HepG2 (cell line): ENCODE measurements at regions not wholly inside any gene's neighbourhood (a gene's known extent, or its start where the extent isn't known, plus 50 kb on each side); places are given as distances from the start of the nearest gene placed in this dataset.
"Not testable (repeated sequence)": the region's sequence is repeated elsewhere in the genome, so short reads cannot be mapped to it uniquely, and the experiment has no call there.

Source experiments
- ATAC-seq: fragments of 200-7000 bp; cut with Tn5 transposase; 3 replicates; pipeline ENCODE4 v1.9.1; 2020; ENCODE audit warnings: mild to moderate bottlenecking, moderate library complexity
- BruUV-seq: library from RNA; stranded (reverse); fragments of 400-500 nt; replicated peaks from 2 replicates; lab custom pipeline; 2021; lab: Mats Ljungman, UMichigan
- CTCF ChIA-PET: fragments of 300-600 bp; formaldehyde crosslinking; extraction: SDS; loops from one replicate; lab custom pipeline; 2021; ENCODE audit warnings: low total read pairs, inconsistent platforms, low intra/inter-chr PET ratio; lab: Yijun Ruan, JAX
- POLR2A ChIA-PET: fragments of 350-600 bp; sonication (Branson Sonifier 250); formaldehyde crosslinking; loops from one replicate; lab custom pipeline; 2020; ENCODE audit warnings: antibody characterized with exemption, inconsistent platforms; lab: Yijun Ruan, JAX
- DNase-seq: peaks from one replicate; pipeline ENCODE4 v3.0.0-alpha.2; 2015; ENCODE audit warnings: low spot score
- FAIRE-seq: peaks from 3 replicates; lab custom pipeline; 2011; peaks lifted over from hg19 to GRCh38; lab: Jason Lieb, UNC
- H2AFZ ChIP-seq: one replicate; pipeline ENCODE4 v1.6.1; 2011; ENCODE audit warnings: low read length, inconsistent platforms
- H3K27ac ChIP-seq: fragments of 300-600 bp; 3 replicates; pipeline ENCODE4 v1.8.0; 2011; ENCODE audit warnings: mixed run types, mild to moderate bottlenecking, mixed read lengths, low read length, inconsistent platforms; ENCODE audit not compliant: insufficient read depth; ENCODE audit errors: extremely low read length
- H3K27me3 ChIP-seq, 2 experiments: fragments of 200-600 bp in 1 of 2; 2 replicates in 1 of 2; 3 replicates in 1 of 2; pipeline versions ENCODE4 v1.6.0 to v1.8.0; 2011; ENCODE audit warnings: low read length in 2 of 2, mild to moderate bottlenecking in 2 of 2, moderate library complexity in 2 of 2, inconsistent platforms in 1 of 2; ENCODE audit not compliant: insufficient read depth in 2 of 2, control insufficient read depth in 1 of 2
- H3K36me3 ChIP-seq, 2 experiments: fragments of 200-600 bp in 1 of 2; replicated peaks in 1 of 2; 2 replicates in 1 of 2; 3 replicates in 1 of 2; pipeline versions ENCODE4 v1.5.1 to v1.8.0; 2011; ENCODE audit warnings: low read length in 2 of 2, inconsistent platforms in 1 of 2; ENCODE audit not compliant: insufficient read depth in 2 of 2, control insufficient read depth in 1 of 2
- H3K4me1 ChIP-seq: 2 replicates; pipeline ENCODE4 v1.5.1; 2012; ENCODE audit warnings: low read length, inconsistent platforms; ENCODE audit not compliant: insufficient read depth
- H3K4me2 ChIP-seq: 2 replicates; pipeline ENCODE4 v1.6.0; 2011; ENCODE audit warnings: low read depth, low read length, inconsistent platforms
- H3K4me3 ChIP-seq, 3 experiments: fragments of 200-600 bp in 1 of 3; sonication (generic), shearing (Covaris generic) in 1 of 3; replicated peaks in 1 of 3; 2 replicates each; pipeline ENCODE4 v1.5.1; 2011 to 2016; ENCODE audit warnings: low read length in 3 of 3, inconsistent platforms in 2 of 3, low read depth in 2 of 3, mild to moderate bottlenecking in 2 of 3, control low read depth in 1 of 3, mixed read lengths in 1 of 3; ENCODE audit not compliant: insufficient read depth in 1 of 3
- H3K79me2 ChIP-seq: one replicate; pipeline ENCODE4 v1.6.1; 2011; ENCODE audit warnings: low read length, inconsistent platforms; ENCODE audit not compliant: insufficient read depth
- H3K9ac ChIP-seq: 2 replicates; pipeline ENCODE4 v1.6.0; 2011; ENCODE audit warnings: mild to moderate bottlenecking, low read depth, low read length, inconsistent platforms; ENCODE audit not compliant: insufficient read depth
- H3K9me3 ChIP-seq: 2 replicates; pipeline ENCODE4 v1.5.1; 2012; ENCODE audit warnings: mild to moderate bottlenecking, low read length
- H4K20me1 ChIP-seq: 2 replicates; pipeline ENCODE4 v1.6.0; 2011; ENCODE audit warnings: inconsistent platforms, mild to moderate bottlenecking, low read length, moderate library complexity; ENCODE audit not compliant: insufficient read depth
- WGBS: methylation state at CpG from one replicate; pipeline ENCODE4 v1.1.6; 2017; ENCODE audit warnings: low lambda C conversion rate; 5-methylcytosine and 5-hydroxymethylcytosine counted together
- in situ Hi-C: cut with HindIII; loops from 2 replicates; pipeline ENCODE4 v1.10.0; 2017; ENCODE audit warnings: low pct_unique_long_range_greater_than_20kb; ENCODE audit not compliant: extremely low pct_ligation_motif_present
- intact Hi-C: fragments of 100-400 bp; cut with micrococcal nuclease; formaldehyde crosslinking; loops from one replicate; pipeline ENCODE4 v1.10.0; 2022; ENCODE audit not compliant: unreplicated experiment

DNA sequence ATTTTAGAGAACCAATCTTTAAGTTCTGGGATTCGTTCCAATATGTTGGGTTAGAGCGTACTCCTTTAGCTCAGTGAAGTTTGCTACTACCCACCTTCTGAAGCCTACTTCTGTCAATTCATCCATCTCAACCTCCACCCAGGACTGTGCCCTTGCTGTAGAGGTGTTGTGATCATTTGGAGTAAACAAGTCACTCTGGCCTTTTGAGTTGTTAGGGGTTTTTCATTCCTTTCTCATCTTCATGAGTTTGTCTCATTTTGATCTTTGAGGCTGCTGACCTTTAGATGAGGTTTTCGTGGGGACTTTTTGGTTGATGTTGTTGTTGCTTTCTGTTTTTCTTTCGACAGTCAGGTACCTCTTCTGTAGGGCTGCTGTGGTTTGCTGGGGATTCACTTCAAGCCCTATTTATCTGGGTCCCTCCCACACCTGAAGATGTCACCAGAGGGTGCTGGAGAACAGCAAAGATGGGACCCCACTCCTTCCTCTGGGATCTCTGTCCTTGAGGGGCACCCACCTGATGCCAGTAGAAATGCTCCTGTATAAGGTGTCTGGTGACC lies 158.4 kb downstream of the ANKRD36B start:
- H3K9me3 ChIP-seq, CTCF ChIA-PET, H2AFZ ChIP-seq, H3K9ac ChIP-seq, H3K79me2 ChIP-seq, DNase-seq, H3K4me2 ChIP-seq, POLR2A ChIA-PET, intact Hi-C loops, ATAC-seq, BruUV-seq, H3K4me1 ChIP-seq, in situ Hi-C loops, H3K27ac ChIP-seq, H4K20me1 ChIP-seq, FAIRE-seq, H3K36me3 ChIP-seq, H3K27me3 ChIP-seq, H3K4me3 ChIP-seq: not testable (repeated sequence)
- no CpG with 5 or more reads among the region's 4 CpGs for WGBS

DNA sequence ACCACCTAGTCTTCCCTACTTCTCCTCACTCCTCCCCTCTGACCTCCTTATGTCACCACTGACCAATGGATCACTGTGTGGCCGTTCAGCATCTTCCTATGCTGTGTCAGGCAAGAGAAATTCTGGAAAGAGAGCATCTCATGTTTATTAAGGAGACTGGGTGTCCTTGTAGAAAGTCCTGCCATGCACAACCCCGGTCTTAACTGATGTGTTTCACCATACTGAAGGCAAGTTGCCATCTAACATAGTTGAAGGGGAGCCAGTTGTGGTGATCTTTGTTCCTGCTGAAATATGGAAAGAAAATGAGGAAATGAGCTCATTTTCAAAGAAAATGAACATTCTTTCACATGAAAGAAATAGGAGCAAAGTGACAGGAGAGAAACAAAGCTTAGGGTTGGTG lies 167.3 kb downstream of the ANKRD36B start:
- H3K79me2 ChIP-seq, H3K9me3 ChIP-seq, ATAC-seq, FAIRE-seq, intact Hi-C loops, CTCF ChIA-PET, H3K9ac ChIP-seq, H3K4me1 ChIP-seq, H3K27ac ChIP-seq, POLR2A ChIA-PET, H3K27me3 ChIP-seq, in situ Hi-C loops, H3K4me2 ChIP-seq, BruUV-seq, H2AFZ ChIP-seq, H3K4me3 ChIP-seq, H4K20me1 ChIP-seq, DNase-seq, H3K36me3 ChIP-seq: not testable (repeated sequence)
- WGBS, result no CpG with 5 or more reads among the region's 2 CpGs

DNA sequence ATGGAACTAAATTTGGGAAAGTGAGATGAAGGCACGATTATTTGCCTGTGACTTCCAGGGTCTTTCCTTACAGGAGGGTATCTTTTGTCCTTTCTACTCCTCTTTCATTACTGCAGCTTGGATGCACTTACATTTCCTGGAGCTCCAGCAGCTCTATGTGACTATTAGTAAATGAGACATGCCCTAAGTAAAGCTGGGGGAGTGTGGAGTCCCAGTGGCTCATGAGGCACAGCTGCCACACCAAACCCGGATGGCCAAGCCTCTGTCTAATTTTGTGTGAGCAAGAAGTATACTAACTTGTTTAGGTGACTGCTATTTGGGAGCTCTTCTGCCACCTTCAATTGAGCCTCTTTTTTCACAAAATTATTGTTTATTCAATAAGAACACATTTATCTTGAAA lies 183.3 kb downstream of the ANKRD36B start:
- H3K27me3 ChIP-seq, in situ Hi-C loops, H3K4me1 ChIP-seq, POLR2A ChIA-PET, H3K79me2 ChIP-seq, H3K36me3 ChIP-seq, ATAC-seq, intact Hi-C loops, H4K20me1 ChIP-seq, DNase-seq, H3K27ac ChIP-seq, H2AFZ ChIP-seq, H3K9me3 ChIP-seq, BruUV-seq, H3K4me3 ChIP-seq, H3K4me2 ChIP-seq, FAIRE-seq, H3K9ac ChIP-seq, CTCF ChIA-PET: not testable (repeated sequence)
- WGBS, result no CpG with 5 or more reads among the region's 2 CpGs

DNA sequence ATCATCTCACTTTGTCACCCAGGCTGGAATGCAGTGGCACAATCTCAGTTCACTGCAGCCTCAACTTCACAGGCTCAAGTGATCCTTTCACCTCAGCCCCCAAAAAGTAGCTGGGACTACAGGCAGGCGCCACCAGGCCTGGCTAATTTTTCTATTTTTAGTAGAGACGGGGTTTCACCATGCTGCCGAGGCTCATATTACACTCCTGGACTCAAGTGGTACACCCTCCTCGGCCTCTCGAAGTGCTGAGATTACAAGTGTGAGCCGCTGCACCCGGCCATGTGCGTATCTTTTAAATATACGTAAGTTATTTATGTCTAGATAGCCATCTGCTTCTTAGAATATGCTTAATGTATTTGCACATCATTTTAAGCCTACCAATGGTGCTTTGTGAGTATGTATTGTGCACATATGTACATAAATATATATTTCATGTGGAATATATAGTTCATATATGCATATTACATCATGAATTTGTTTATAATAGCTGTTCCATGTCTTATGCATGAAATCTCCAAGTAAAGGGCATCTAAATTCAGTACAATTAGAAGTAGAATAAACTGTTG lies 184.4 kb downstream of the ANKRD36B start:
- H3K4me3 ChIP-seq, H2AFZ ChIP-seq, H4K20me1 ChIP-seq, H3K36me3 ChIP-seq, H3K4me2 ChIP-seq, POLR2A ChIA-PET, H3K4me1 ChIP-seq, FAIRE-seq, H3K9me3 ChIP-seq, H3K27me3 ChIP-seq, intact Hi-C loops, in situ Hi-C loops, H3K79me2 ChIP-seq, H3K27ac ChIP-seq, BruUV-seq, ATAC-seq, CTCF ChIA-PET, H3K9ac ChIP-seq, DNase-seq: not testable (repeated sequence)
- 23% methylated on average over 8 of the region's 9 CpGs for WGBS
